ENCODE measurements at regions not wholly inside any gene's neighbourhood (a gene's known extent, or its start where the extent isn't known, plus 50 kb on each side); places are given as distances from the start of the nearest gene placed in this dataset.

- DNase-seq (ENCODE audit: low read depth in 2 of 2) = no peak
Measured at GRCh38 chr12:27382924-27383323, 50.3 kb downstream of the BMAL2 start.

- peak; percentile 59 to 82 for DNase-seq (ENCODE audit: low read depth in 2 of 2)
Measured at GRCh38 chr12:27383429-27384260, 51.0 kb downstream of the BMAL2 start.

- DNase-seq (ENCODE audit: low read depth in 2 of 2) = no peak
Measured at GRCh38 chr12:27384261-27384590, 51.6 kb downstream of the BMAL2 start.

DNA sequence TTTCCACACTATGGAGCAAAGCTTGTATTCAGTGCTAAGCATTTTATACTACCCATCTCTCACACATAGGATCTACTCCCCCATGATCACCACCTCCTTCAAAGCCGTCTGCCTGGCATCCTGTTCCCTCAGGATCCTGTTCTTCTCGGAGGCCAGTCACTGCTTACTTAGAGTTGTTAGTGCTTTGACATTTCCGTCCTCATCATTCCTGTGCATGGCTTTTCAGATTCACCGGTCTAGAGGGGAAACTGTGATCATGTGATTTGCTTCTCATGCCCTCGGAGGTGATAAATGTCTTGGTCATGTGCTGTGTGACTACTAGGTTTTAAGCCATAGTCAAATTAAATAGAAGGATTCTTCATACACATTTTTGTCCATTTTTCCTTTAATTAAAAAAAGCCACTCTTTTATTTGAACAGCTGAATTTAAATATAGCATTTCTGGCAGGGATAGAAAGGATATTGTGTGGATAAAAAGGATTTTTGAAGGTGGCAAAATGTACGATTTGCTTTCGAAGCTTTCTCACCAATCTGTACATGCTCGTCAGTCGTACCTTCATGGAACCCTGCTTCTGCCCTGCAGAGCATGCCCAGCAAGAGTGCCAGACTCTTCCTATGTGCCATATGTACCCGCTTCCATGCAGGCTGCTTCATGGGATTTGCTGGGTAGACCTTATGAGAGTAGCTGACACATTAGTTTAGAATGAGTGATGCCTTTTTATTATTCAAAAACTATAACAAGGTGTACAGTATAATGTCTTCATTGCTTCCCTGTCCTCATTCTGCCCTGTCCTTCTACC, 53.3 kb downstream of the BMAL2 start:
- peak in 1 of 2 donors; percentile 33 for DNase-seq (ENCODE audit: low read depth in 2 of 2)

GRCh38 chr12:27387473-27387872, 54.8 kb downstream of the BMAL2 start:
- DNase-seq (ENCODE audit: low read depth in 2 of 2) = no peak

GRCh38 chr12:27388650-27389049, 56.0 kb downstream of the BMAL2 start:
- no peak for DNase-seq (ENCODE audit: low read depth in 2 of 2)

DNA sequence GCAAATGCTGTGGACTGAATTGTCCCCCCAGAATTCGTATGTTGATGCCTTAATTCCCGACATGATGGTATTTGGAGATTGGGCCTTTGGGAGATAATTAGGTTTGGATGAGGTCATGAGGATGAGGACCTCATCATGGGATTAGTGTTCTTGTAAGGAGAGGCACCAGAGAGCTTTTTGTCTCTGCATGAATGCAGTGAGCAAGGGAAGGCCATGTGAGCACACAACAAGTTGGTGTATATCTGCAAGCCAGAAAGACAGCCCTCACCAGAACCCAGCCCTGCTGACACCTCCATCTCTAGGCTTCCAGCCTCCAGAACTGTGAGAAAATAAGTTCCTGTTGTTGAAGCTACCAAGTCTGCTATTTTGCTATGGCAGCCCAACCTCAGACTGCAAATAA, 51.9 kb upstream of the SMCO2 start:
- no peak for DNase-seq (ENCODE audit: low read depth in 2 of 2)

- DNase-seq (ENCODE audit: low read depth in 2 of 2) = no peak
Measured at GRCh38 chr12:27396216-27396815, 50.2 kb upstream of the SMCO2 start.

All from dermis microvascular lymphatic vessel endothelial cell (primary cell).